ENCODE measurements at regions not wholly inside any gene's neighbourhood (a gene's known extent, or its start where the extent isn't known, plus 50 kb on each side); places are given as distances from the start of the nearest gene placed in this dataset.

DNA sequence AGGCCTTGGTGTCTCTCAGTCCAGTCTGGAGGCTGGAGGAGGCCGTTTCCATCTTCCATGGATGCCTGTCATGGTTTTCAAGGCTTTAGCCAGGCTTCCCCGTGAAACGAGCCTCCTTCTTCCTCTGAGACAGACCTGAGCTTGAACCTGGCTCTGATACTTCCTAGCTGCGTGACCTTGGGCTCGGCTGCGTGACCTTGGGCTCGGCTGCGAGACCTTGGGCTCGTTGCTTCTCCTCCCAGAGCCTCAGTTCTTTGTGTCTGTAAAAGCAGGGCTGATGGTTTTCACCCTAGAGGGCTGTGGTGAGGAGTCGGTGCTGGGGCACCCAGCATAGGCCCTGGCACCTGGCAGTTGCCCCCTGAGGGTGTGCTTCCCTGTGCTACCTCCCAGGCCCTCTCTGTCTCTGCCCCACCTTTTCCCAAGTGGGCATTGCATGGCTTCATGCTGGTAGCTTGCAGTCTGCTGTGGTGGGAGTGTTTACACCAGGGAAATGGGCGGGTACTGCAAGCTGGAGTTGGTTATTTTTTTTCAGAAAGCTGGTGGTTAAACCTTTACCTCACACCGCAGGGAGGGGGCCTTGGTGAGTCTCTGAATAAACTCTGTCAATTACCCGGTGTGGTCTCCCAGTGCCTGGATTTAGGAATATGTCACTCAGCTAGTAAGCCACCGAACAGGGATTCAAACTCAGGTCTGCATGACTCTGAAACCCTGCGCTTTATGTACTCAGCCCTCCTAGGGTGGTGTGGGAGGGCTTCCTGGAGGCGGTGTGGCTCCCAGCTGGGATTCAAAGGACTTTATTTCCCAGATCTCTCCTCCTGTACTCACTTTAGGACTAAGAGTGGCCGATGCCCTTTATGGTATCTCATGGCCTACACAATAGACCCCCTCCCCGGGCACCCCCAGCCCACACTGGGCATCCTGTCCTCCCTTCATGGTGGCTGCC lies 129.0 kb upstream of the CIBAR2 start:
- TF ChIP-seq, protein P1, sequence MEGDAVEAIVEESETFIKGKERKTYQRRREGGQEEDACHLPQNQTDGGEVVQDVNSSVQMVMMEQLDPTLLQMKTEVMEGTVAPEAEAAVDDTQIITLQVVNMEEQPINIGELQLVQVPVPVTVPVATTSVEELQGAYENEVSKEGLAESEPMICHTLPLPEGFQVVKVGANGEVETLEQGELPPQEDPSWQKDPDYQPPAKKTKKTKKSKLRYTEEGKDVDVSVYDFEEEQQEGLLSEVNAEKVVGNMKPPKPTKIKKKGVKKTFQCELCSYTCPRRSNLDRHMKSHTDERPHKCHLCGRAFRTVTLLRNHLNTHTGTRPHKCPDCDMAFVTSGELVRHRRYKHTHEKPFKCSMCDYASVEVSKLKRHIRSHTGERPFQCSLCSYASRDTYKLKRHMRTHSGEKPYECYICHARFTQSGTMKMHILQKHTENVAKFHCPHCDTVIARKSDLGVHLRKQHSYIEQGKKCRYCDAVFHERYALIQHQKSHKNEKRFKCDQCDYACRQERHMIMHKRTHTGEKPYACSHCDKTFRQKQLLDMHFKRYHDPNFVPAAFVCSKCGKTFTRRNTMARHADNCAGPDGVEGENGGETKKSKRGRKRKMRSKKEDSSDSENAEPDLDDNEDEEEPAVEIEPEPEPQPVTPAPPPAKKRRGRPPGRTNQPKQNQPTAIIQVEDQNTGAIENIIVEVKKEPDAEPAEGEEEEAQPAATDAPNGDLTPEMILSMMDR (IDR thresholded peaks at IDR 0.05; ENCODE audit: borderline replicate concordance, extremely low read depth, low read length, poor library complexity, severe bottlenecking): no peak
- no peak for TF ChIP-seq EZH2 (IDR thresholded peaks at IDR 0.05; ENCODE audit: borderline replicate concordance, low read depth, low read length, severe bottlenecking)
